K562 (cell line): ENCODE measurements at regions not wholly inside any gene's neighbourhood (a gene's known extent, or its start where the extent isn't known, plus 50 kb on each side); places are given as distances from the start of the nearest gene placed in this dataset.

Experiments
- CHD7 ChIP-seq: fragments of 200-600 bp; sonication (generic); IDR thresholded peaks from one replicate; pipeline ENCODE4 v1.6.1; 2012; ENCODE audit warnings: mild to moderate bottlenecking, low read depth, low read length, inconsistent platforms
- ZBTB12 ChIP-seq: fragments of 250-450 bp; sonication (Bioruptor Pico); IDR thresholded peaks from 2 replicates; pipeline ENCODE4 v1.4.0; 2020

- TF ChIP-seq CHD7 (no peak), ZBTB12 (no peak)
Observed at GRCh38 chr14:84789012-84789411, 740.9 kb upstream of the FLRT2 start (continued).
